ENCODE measurements at regions not wholly inside any gene's neighbourhood (a gene's known extent, or its start where the extent isn't known, plus 50 kb on each side); places are given as distances from the start of the nearest gene placed in this dataset.
"Not testable (repeated sequence)": the region's sequence is repeated elsewhere in the genome, so short reads cannot be mapped to it uniquely, and the experiment has no call there.

DNA sequence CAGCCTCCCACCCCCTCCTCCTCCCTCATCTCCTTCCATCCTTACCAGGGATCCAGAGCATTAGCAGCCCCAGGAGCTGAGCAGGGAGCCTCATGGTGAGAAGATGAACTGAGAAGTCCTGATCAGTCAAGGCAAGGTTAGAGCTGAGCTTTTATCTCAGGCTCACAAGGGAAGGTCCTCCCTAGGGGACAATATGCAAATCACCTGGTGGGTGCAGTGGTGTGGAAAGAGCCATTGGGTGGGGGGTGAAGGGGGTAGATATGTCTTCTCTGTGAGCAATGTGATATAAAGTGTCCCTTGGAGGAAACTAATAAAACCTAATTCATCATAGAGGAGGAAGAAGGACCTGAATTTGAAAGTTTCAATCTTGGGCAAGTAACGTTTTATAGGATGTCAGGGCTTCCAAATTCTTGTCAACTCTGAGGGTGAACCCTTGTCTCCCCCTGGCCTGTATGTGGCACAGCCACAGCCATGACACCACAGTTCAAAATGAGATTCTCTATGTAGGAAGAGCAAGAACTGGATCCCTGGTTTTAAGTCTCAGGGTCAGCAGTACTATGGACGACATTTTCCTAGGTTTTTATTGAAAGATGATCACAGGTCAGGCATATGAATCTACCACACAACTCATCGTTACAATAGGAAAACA is 543.5 kb downstream of the RPIA start:
- DNase-seq, result not testable (repeated sequence)

GRCh38 chr2:89236832-89237450 is 545.5 kb downstream of the RPIA start:
- not testable (repeated sequence) for DNase-seq

GRCh38 chr2:89237783-89238182 is 546.3 kb downstream of the RPIA start:
- DNase-seq, result not testable (repeated sequence)

DNA sequence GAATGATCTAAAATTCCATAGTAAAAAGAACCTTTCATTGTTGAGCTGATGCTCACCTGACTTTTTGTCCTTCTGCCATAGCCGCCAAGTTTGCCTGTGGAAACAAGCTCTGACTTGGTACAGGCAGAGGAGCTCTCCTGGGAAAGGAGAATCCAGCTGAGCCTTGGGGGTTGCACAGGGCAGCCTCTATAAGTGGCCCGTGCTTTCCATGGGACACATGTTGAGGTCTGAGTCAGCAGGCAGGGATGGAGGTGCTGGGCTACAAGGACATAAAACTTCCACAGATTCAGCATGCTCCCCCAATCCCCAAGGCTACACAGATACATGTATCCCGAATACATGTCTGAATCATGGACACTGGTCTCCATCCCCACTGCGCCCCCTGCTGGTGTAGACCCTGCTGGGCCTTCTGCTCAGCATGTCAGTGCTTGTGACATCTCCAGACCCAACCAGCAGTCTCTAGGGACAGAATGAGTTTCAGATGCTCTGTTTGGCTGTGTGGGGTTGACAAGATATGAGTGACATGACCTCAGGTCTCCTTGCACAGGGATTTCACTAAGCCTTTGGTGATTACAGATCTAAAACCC is 551.7 kb downstream of the RPIA start:
- DNase-seq, result not testable (repeated sequence)

DNA sequence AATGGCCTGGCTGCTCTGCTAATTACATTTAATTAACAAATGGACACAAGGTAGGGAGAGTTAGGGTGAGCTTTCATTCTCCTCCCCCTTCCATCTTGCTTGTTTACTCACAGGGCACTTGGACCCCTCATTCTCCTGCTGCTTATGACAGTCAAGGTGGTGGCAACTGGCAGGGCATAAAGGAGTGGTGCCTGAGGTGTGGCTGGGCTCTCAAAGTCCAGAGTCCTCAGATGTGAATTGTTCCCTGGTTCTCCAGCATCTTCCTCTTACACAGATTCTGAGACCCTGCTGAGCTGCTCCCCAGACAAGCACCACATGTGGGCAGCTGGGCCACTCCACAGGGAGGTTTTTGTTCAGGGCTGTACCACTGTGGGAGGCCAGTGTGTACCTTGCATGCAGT is 552.9 kb downstream of the RPIA start:
- DNase-seq, result not testable (repeated sequence)

DNA sequence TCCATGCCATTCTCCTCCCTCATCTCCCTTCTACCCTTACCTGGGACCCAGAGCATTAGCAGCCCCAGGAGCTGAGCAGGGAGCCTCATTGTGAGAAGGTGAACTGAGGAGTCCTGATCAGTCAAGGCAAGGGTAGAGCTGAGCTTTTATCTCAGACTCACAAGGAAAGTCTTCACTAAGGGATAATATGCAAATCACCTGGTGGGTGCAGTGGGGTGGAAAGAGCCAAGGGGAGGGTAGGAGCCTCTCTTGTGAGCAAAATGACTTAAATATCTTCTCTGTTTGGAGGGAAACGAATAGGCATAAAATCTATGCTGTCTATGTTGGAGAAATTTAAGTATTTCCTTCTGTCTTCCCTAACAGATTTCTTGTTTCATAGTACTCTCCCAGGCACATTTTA is 554.0 kb downstream of the RPIA start:
- DNase-seq, result not testable (repeated sequence)

DNA sequence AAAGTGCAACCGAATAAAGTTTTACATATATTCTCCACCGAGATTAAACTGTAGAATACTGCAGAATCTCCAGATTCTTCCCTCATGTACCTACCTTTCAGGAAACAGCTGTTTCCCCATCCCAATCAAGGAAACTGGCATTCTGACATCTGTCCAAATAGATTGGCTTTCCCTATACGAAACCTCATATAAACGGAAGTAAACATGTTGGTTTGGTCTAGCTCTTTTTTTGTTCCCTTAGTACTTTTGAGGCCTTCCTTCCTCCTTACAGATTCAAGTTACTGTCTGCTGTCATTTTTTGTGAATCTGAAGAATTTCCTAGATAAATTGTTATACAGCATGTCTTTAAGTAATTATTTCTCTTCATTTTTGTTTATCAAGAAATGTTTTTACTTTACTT is 554.6 kb downstream of the RPIA start:
- not testable (repeated sequence) for DNase-seq

DNA sequence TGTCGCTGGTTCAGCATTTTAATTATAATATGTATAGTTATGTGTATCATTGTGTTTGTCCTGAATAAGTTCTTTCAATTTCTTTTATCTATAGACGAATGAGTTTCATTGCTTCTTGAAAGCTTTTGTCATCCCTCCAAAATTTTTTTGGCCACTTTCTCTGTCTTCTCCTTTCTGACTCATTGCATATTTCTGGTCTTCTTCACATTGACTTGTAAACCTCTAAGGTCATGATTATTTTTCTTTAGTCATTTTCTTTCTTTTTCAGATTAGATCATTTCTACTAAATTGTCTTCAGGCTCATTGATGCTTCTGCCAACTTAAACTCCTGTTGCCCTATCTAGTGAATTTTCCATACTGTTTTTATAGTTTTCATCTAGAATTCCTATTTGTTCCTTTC is 555.1 kb downstream of the RPIA start:
- DNase-seq, result not testable (repeated sequence)

DNA sequence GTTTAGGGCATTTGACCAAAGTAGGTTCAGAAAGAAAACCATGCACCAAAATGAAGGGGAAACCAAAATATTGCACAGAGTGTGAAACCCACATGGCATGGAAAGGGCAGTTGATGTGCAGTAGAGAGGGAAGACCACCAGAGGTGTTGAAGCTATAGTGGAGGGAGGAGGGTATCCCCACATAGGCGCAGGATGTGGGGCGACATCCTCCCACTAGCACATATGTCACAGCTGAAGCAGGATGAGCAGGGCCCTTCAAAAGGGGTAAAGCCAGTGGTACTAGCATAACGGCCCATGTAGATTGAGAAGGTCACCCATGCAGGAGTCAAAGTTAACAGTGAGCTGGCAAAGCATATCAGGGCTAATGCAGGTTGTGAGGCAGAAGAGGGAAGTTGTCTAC is 563.5 kb downstream of the RPIA start:
- not testable (repeated sequence) for DNase-seq

- DNase-seq, result not testable (repeated sequence)
Measured at GRCh38 chr2:89273443-89273842, 582.0 kb downstream of the RPIA start.

DNA sequence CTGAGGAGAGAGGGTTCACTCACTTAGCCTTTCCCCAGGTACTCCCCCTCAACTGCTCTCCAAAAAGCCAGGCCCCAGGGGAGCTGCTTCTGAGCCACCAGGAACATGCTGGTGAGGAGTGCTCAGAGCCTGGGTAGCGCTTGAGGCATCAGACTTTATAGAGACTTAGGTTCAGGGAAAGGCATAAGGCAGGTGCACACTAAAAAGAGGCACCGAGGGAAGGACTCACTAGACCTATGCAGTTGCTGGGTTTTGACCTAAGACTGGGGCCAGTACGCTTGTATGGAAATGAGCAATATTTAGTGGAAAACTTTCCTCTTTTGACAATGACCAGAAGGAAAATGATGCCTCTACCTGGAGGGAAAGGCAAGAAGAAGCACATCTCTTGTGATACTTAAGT is 589.1 kb downstream of the RPIA start:
- not testable (repeated sequence) for DNase-seq

- not testable (repeated sequence) for DNase-seq
Measured at GRCh38 chr2:89286448-89287080, 595.1 kb downstream of the RPIA start.

DNA sequence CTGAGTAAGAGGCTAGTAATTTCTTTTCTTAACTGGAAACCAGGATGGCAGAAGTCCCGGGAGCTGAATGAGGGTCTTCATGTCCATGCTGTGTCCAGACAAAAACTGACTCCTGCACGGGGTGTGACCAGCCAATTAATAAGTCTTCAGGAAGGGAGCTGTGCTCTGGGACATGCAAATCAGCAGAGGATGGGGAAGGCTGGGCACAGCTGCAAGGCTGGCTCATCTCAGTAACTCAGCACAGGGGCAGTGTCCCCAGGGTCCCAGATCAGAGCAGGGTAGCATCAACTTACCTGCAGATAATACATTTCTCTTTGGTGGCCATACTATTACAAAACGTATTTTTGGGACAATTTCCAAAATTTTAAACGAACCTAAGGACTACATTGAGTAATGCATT is 595.6 kb downstream of the RPIA start:
- DNase-seq, result not testable (repeated sequence)

GRCh38 chr2:89291717-89292298 is 600.3 kb downstream of the RPIA start:
- not testable (repeated sequence) for DNase-seq

GRCh38 chr2:89293399-89293798 is 601.9 kb downstream of the RPIA start:
- not testable (repeated sequence) for DNase-seq

- not testable (repeated sequence) for DNase-seq
Measured at GRCh38 chr2:89294335-89294734, 602.9 kb downstream of the RPIA start.

- DNase-seq, result not testable (repeated sequence)
Measured at GRCh38 chr2:89296820-89297398, 605.4 kb downstream of the RPIA start.

DNA sequence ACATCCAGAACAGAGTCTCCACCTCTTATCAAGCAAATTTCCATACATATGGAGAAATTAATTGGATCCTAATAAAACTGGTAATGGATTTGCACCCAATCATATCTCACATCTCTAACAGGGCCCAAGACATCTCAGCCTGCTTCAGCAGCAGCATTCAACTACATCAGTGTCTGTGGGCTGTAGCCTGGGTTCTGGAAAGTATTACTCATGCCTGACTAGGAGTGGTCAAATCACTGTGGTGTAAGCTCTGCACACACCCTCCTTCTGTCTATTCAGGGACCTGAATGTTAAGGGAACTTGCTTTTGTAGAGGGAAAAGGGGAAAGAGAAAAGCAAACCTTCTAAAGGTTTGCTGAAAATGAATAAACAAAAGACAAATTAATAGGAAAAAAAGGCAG is 607.7 kb downstream of the RPIA start:
- not testable (repeated sequence) for DNase-seq

- DNase-seq, result not testable (repeated sequence)
Measured at GRCh38 chr2:89305623-89306022, 614.1 kb downstream of the RPIA start.

- not testable (repeated sequence) for DNase-seq
Measured at GRCh38 chr2:89306869-89307637, 615.6 kb downstream of the RPIA start.

DNA sequence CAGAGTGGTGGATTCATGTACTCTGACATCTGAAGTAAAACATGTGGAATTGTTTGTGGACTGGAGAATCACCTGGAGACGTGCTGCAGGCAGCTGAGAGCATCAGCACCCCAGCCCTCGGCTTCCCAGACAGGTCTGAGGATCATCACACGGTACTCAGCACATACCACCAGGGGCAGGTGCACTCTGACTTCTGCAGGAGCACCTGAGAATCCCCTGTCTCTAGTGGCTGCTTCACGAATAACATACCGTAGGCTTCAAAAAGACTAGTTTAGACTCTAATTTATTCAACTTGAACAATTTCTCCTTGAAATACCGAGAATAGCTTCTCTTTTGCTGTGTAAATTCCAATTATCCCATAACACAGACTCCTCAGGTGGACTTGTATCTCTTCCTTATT is 627.5 kb downstream of the RPIA start:
- not testable (repeated sequence) for DNase-seq

DNA sequence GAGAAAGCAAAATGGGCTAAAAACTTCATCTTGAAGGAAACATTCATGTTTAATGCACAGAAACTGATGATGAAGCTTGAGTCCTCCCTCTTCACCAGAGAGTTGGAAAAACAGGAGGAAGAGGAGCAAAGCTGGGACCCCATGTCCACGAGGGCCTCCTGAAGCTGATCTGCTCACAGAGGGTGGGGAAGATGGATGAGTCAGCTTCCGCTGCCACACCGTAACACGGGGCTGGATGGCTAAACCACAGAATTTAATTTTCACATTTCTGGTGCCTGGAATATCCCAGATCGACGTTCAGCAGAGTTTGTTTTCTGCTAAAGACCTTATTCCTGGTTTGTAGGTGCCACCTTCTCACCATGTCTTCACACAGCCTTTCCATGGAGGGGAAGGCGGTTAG is 634.4 kb downstream of the RPIA start:
- DNase-seq, result not testable (repeated sequence)
